ENCODE measurements at regions not wholly inside any gene's neighbourhood (a gene's known extent, or its start where the extent isn't known, plus 50 kb on each side); places are given as distances from the start of the nearest gene placed in this dataset.

DNA sequence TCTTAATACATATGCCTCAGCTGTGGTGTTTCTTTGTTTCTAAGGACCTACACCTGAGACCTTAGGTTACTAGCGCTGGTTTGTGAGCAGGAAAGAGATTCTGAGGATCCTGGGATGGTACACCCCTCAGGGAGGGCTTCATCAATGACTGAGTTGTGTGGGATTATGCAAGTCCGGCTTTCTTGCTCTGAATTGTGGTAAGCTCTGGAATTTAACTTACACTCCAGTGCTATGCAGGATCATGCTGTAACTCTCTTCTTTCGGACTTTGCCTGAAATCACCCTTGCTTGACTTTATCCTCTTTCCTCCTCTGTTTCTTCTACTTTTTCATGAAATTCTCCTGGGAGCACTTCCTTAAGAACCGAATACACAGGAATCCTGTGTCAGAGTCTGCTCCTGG lies 431.5 kb upstream of the BOD1L1 start:
- TF ChIP-seq, protein P1, sequence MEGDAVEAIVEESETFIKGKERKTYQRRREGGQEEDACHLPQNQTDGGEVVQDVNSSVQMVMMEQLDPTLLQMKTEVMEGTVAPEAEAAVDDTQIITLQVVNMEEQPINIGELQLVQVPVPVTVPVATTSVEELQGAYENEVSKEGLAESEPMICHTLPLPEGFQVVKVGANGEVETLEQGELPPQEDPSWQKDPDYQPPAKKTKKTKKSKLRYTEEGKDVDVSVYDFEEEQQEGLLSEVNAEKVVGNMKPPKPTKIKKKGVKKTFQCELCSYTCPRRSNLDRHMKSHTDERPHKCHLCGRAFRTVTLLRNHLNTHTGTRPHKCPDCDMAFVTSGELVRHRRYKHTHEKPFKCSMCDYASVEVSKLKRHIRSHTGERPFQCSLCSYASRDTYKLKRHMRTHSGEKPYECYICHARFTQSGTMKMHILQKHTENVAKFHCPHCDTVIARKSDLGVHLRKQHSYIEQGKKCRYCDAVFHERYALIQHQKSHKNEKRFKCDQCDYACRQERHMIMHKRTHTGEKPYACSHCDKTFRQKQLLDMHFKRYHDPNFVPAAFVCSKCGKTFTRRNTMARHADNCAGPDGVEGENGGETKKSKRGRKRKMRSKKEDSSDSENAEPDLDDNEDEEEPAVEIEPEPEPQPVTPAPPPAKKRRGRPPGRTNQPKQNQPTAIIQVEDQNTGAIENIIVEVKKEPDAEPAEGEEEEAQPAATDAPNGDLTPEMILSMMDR (IDR thresholded peaks at IDR 0.05; ENCODE audit: low read depth, low read length): no peak
- H3K27ac ChIP-seq: no peak overlapping the region
- no peak overlapping the region for H3K4me3 ChIP-seq (ENCODE audit: low read depth, low read length)
- no peak for DNase-seq
- H3K9me3 ChIP-seq (ENCODE audit: severe bottlenecking): no peaks in the 10 kb centered on the region
- no peaks in the 10 kb centered on the region for H3K36me3 ChIP-seq
- H3K27me3 ChIP-seq (ENCODE audit: insufficient read depth, low read depth, severe bottlenecking): no peaks in the 10 kb centered on the region

DNA sequence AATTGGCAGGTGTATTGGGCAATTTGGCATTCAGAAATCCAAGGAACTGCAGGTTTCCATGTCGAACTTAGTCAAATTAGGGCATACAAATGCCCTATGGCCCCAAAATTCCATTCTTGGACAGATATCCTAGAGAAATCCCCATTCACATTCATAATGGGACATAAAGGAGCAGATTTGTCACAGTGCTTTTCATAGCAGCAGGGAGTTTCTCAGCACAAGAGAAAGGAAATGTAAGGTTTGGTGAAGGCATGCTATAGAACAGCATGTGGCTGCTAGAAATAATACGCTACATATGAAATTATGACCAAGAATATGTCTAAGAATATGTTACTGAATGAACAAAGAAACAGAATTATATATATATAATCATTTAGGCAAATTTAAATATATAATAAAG lies 437.5 kb upstream of the BOD1L1 start:
- H3K36me3 ChIP-seq: no peaks in the 10 kb centered on the region
- TF ChIP-seq, protein P1 (IDR thresholded peaks at IDR 0.05; ENCODE audit: low read depth, low read length): no peak
- no peak overlapping the region for H3K4me3 ChIP-seq (ENCODE audit: low read depth, low read length)
- no peaks in the 10 kb centered on the region for H3K27me3 ChIP-seq (ENCODE audit: insufficient read depth, low read depth, severe bottlenecking)
- H3K27ac ChIP-seq: no peak overlapping the region
- no peak for DNase-seq
- H3K9me3 ChIP-seq (ENCODE audit: severe bottlenecking): no peaks in the 10 kb centered on the region

- no peak overlapping the region for H3K27ac ChIP-seq
- no peak overlapping the region for H3K4me3 ChIP-seq (ENCODE audit: low read depth, low read length)
- TF ChIP-seq, protein P1 (IDR thresholded peaks at IDR 0.05; ENCODE audit: low read depth, low read length): no peak
- H3K27me3 ChIP-seq (ENCODE audit: insufficient read depth, low read depth, severe bottlenecking): no peaks in the 10 kb centered on the region
- DNase-seq: no peak
- H3K9me3 ChIP-seq (ENCODE audit: severe bottlenecking): no peaks in the 10 kb centered on the region
- no peaks in the 10 kb centered on the region for H3K36me3 ChIP-seq
Observed at GRCh38 chr4:14065406-14065805, 437.9 kb upstream of the BOD1L1 start.

GRCh38 chr4:14066979-14067378 lies 439.5 kb upstream of the BOD1L1 start:
- Histone ChIP-seq H3K9me3 (ENCODE audit: severe bottlenecking) (no peaks in the 10 kb centered on the region), H3K27me3 (ENCODE audit: insufficient read depth, low read depth, severe bottlenecking) (no peaks in the 10 kb centered on the region), H3K36me3 (no peaks in the 10 kb centered on the region), H3K27ac (no peak overlapping the region), H3K4me3 (ENCODE audit: low read depth, low read length) (no peak overlapping the region)
- TF ChIP-seq, protein P1 (IDR thresholded peaks at IDR 0.05; ENCODE audit: low read depth, low read length): no peak
- DNase-seq: no peak

DNA sequence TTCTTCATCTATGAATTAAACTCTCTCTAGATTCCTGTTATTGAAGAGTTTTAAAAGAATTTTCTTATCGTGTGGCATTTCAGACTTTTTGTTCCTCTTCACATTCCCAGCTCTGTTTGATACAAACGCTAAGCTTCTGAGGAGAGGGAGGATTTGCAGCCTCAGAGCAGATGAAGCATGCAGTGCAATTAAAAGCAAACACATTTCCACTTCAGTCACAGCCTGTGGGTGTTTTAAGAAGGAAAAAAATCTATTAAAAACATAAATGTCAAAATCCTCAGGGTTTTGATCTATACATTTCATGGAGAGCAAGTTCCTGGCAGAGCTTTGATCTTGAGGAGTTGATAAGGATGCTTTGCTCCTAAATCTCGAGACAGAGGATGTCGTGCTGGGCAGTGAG lies 442.4 kb upstream of the BOD1L1 start:
- H3K36me3 ChIP-seq: no peaks in the 10 kb centered on the region

More for the DNA sequence above, 442.4 kb upstream of the BOD1L1 start:
- no peaks in the 10 kb centered on the region for H3K27me3 ChIP-seq (ENCODE audit: insufficient read depth, low read depth, severe bottlenecking)
- no peak overlapping the region for H3K4me3 ChIP-seq (ENCODE audit: low read depth, low read length)
- H3K27ac ChIP-seq: no peak overlapping the region
- DNase-seq: no peak
- H3K9me3 ChIP-seq (ENCODE audit: severe bottlenecking): peaks cover 6% of the 10 kb centered on the region
- TF ChIP-seq, protein P1 (IDR thresholded peaks at IDR 0.05; ENCODE audit: low read depth, low read length): no peak
